ENCODE measurements at regions not wholly inside any gene's neighbourhood (a gene's known extent, or its start where the extent isn't known, plus 50 kb on each side); places are given as distances from the start of the nearest gene placed in this dataset.

DNA sequence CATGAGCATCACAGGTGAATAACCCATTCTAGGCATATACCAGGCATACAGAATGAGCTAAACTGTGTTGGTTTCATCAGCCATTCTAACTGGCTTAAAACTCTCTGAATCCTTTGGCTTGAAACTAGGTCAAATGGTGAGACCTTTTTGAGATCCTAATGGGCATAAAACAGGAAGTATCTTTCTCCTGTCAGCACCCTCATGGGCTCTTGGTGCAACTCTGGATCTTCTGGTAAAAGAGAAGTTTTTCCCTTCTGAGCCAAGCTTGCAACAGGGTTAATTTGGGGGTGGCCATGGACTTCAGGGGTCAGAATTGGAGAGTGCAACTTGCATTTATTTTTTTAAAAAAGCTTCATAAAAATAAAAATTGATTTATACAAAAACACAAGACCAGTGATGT lies 67.9 kb upstream of the GRAMD1B start:
- Mint-ChIP-seq H3K27me3 (ENCODE audit: low read depth) (peaks cover 60% of the 10 kb centered on the region), H3K27ac (no peak overlapping the region), H3K9me3 (no peaks in the 10 kb centered on the region), H3K36me3 (ENCODE audit: low read depth) (no peaks in the 10 kb centered on the region), H3K4me3 (no peak overlapping the region), H3K4me1 (peaks cover 15% of the 10 kb centered on the region)
- TF ChIP-seq, protein P1, sequence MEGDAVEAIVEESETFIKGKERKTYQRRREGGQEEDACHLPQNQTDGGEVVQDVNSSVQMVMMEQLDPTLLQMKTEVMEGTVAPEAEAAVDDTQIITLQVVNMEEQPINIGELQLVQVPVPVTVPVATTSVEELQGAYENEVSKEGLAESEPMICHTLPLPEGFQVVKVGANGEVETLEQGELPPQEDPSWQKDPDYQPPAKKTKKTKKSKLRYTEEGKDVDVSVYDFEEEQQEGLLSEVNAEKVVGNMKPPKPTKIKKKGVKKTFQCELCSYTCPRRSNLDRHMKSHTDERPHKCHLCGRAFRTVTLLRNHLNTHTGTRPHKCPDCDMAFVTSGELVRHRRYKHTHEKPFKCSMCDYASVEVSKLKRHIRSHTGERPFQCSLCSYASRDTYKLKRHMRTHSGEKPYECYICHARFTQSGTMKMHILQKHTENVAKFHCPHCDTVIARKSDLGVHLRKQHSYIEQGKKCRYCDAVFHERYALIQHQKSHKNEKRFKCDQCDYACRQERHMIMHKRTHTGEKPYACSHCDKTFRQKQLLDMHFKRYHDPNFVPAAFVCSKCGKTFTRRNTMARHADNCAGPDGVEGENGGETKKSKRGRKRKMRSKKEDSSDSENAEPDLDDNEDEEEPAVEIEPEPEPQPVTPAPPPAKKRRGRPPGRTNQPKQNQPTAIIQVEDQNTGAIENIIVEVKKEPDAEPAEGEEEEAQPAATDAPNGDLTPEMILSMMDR (IDR thresholded peaks at IDR 0.05; ENCODE audit: unreplicated experiment in 3 of 3) = no peak

GRCh38 chr11:123361110-123361509 lies 69.0 kb upstream of the GRAMD1B start:
- Mint-ChIP-seq H3K27me3 (ENCODE audit: low read depth) (peaks cover 69% of the 10 kb centered on the region), H3K4me3 (peak overlapping the region in 1 of 3 experiments; percentile 13), H3K36me3 (ENCODE audit: low read depth) (no peaks in the 10 kb centered on the region), H3K4me1 (peaks cover 15% of the 10 kb centered on the region), H3K9me3 (no peaks in the 10 kb centered on the region), H3K27ac (no peak overlapping the region)
- TF ChIP-seq, protein P1 (IDR thresholded peaks at IDR 0.05; ENCODE audit: unreplicated experiment in 3 of 3) = no peak

GRCh38 chr11:123360267-123360936 lies 69.7 kb upstream of the GRAMD1B start:
- H3K27me3 Mint-ChIP-seq (ENCODE audit: low read depth) = peaks cover 74% of the 10 kb centered on the region
- H3K4me3 Mint-ChIP-seq = peak overlapping the region; percentile 11 to 24 (median 18)
- no peaks in the 10 kb centered on the region for H3K36me3 Mint-ChIP-seq (ENCODE audit: low read depth)
- peaks cover 15% of the 10 kb centered on the region for H3K4me1 Mint-ChIP-seq
- H3K9me3 Mint-ChIP-seq = no peaks in the 10 kb centered on the region
- TF ChIP-seq, protein P1 (IDR thresholded peaks at IDR 0.05; ENCODE audit: unreplicated experiment in 3 of 3) = no peak
- H3K27ac Mint-ChIP-seq = no peak overlapping the region

DNA sequence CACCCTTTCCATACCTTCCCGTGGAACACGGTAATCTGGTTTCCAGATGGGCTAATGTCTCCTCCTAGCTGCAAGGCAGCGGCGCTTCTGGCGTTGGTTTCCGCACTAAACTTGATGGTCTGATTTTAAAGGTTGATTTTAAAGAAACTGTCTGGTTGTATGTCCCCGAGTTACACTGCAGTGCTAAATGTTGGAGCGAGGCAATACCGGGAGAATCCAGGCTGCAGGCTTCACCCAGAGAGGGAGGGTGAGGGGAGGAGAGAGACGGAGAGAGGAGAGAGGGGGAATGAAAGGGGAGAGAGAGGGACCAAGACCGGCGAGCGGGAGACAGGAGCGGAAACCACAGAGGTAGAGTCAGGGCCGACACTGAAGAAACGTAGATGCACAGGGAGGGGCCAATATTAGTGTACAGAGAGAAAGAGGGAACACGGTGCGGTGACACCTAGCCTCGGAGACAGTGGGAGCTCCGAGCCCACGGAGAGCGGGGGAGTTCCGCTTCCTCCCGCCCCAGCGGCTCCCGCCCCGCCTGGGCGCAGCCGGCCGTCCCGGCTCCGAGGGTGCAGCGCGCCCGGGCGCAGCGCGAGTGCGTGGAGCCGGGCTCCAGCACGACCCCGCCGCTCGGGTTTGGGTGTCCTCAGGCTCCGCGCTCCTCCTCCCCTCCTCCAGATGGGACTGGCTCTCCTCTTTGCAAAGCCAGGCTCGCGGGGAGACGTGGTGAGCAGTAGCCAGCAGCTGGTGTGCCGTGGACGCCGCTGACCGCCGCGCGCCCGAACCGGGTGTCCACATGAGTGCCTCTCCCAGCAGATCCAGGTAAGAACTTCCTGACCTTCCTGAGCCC lies 71.9 kb upstream of the GRAMD1B start:
- TF ChIP-seq, protein P1 (IDR thresholded peaks at IDR 0.05; ENCODE audit: unreplicated experiment in 3 of 3) = peak in 1 of 3 experiments; percentile 19
- Mint-ChIP-seq H3K4me3 (peak overlapping the region; percentile 84 to 88 (median 86)), H3K36me3 (ENCODE audit: low read depth) (no peaks in the 10 kb centered on the region), H3K9me3 (no peaks in the 10 kb centered on the region), H3K27ac (no peak overlapping the region), H3K4me1 (peaks cover 10% of the 10 kb centered on the region), H3K27me3 (ENCODE audit: low read depth) (peaks cover 75% of the 10 kb centered on the region)

DNA sequence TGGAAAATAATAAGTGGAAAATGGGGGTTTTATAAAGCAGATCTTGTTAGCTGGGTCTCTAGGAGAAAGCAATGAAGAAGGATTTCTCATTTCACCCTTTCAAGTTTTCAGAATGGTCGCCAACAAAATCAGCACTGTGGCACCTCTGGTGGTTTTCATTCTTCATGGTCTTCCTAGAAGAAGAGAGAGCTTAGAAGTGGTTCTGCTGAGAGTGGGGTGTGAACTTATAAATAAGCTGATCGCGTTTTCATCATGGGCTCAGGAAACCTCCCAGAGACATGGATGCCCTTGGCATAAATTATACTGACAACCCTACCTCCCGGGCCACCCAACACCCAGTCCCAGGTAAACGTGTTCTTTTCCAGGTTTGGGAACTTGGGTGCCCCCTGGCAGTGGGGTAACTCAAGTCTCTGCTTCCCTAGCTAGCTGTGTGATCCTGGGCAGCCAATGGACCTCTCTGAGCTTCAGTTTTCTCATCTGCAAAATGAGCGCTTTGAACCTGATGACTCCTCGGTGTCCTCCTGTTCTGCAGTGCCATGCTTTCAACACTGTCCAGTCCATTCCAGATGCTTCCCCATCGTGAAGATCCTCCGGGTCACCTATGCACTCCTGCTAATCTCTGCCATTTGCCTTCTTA lies 72.6 kb upstream of the GRAMD1B start:
- Mint-ChIP-seq H3K27me3 (ENCODE audit: low read depth) (peaks cover 75% of the 10 kb centered on the region), H3K4me1 (peaks cover 5% of the 10 kb centered on the region), H3K9me3 (no peaks in the 10 kb centered on the region), H3K27ac (no peak overlapping the region), H3K36me3 (ENCODE audit: low read depth) (no peaks in the 10 kb centered on the region), H3K4me3 (peak overlapping the region; percentile 84 to 88 (median 86))
- TF ChIP-seq, protein P1 (IDR thresholded peaks at IDR 0.05; ENCODE audit: unreplicated experiment in 3 of 3) = no peak

Measured in nephron (organoid).